ENCODE measurements at regions not wholly inside any gene's neighbourhood (a gene's known extent, or its start where the extent isn't known, plus 50 kb on each side); places are given as distances from the start of the nearest gene placed in this dataset.

- H3K27ac ChIP-seq (ENCODE audit: low read depth in 1 of 2, low read length in 1 of 2), result no peak overlapping the region
- H3K36me3 ChIP-seq (ENCODE audit: control insufficient read depth in 2 of 2, insufficient read depth in 2 of 2, low read length in 1 of 2), result no peaks in the 10 kb centered on the region
- no peaks in the 10 kb centered on the region for H3K27me3 ChIP-seq (ENCODE audit: control insufficient read depth in 2 of 2, insufficient read depth in 1 of 2, low read length in 1 of 2)
- no peak for DNase-seq (ENCODE audit: low read depth in 6 of 9, low spot score in 9 of 9)
- H3K4me1 ChIP-seq (ENCODE audit: control insufficient read depth in 2 of 2, insufficient read depth in 2 of 2, low read length in 2 of 2), result no peaks in the 10 kb centered on the region
- 95% methylated on average over 2 of the region's 2 CpGs for WGBS
- no peaks in the 10 kb centered on the region for H3K9me3 ChIP-seq (ENCODE audit: control insufficient read depth in 2 of 2, insufficient read depth in 1 of 2, low read length in 1 of 2)
- H3K4me3 ChIP-seq (ENCODE audit: low read length in 2 of 2), result no peak overlapping the region
Observed at GRCh38 chr2:220175967-220176366, 548.5 kb downstream of the SLC4A3 start.

- Histone ChIP-seq H3K27ac (ENCODE audit: low read depth in 1 of 2, low read length in 1 of 2) (no peak overlapping the region), H3K9me3 (ENCODE audit: control insufficient read depth in 2 of 2, insufficient read depth in 1 of 2, low read length in 1 of 2) (no peaks in the 10 kb centered on the region), H3K27me3 (ENCODE audit: control insufficient read depth in 2 of 2, insufficient read depth in 1 of 2, low read length in 1 of 2) (no peaks in the 10 kb centered on the region), H3K4me1 (ENCODE audit: control insufficient read depth in 2 of 2, insufficient read depth in 2 of 2, low read length in 2 of 2) (no peaks in the 10 kb centered on the region), H3K36me3 (ENCODE audit: control insufficient read depth in 2 of 2, insufficient read depth in 2 of 2, low read length in 1 of 2) (no peaks in the 10 kb centered on the region), H3K4me3 (ENCODE audit: low read length in 2 of 2) (no peak overlapping the region)
- DNase-seq (ENCODE audit: low read depth in 6 of 9, low spot score in 9 of 9), result no peak
- 91% methylated on average over 6 of the region's 6 CpGs for whole genome bisulfite sequencing
Observed at GRCh38 chr2:220178991-220179695, 551.7 kb downstream of the SLC4A3 start.

- no peaks in the 10 kb centered on the region for H3K36me3 ChIP-seq (ENCODE audit: control insufficient read depth in 2 of 2, insufficient read depth in 2 of 2, low read length in 1 of 2)
- H3K4me1 ChIP-seq (ENCODE audit: control insufficient read depth in 2 of 2, insufficient read depth in 2 of 2, low read length in 2 of 2), result no peaks in the 10 kb centered on the region
- H3K27ac ChIP-seq (ENCODE audit: low read depth in 1 of 2, low read length in 1 of 2), result no peak overlapping the region
- no peak for DNase-seq (ENCODE audit: low read depth in 6 of 9, low spot score in 9 of 9)
- H3K4me3 ChIP-seq (ENCODE audit: low read length in 2 of 2), result no peak overlapping the region
- H3K27me3 ChIP-seq (ENCODE audit: control insufficient read depth in 2 of 2, insufficient read depth in 1 of 2, low read length in 1 of 2), result no peaks in the 10 kb centered on the region
- no peaks in the 10 kb centered on the region for H3K9me3 ChIP-seq (ENCODE audit: control insufficient read depth in 2 of 2, insufficient read depth in 1 of 2, low read length in 1 of 2)
- 100% methylated on average over 1 of the region's 1 CpG for WGBS
Observed at GRCh38 chr2:220181165-220181564, 553.7 kb downstream of the SLC4A3 start.

GRCh38 chr2:220182790-220183189 is 555.4 kb downstream of the SLC4A3 start:
- Histone ChIP-seq H3K9me3 (ENCODE audit: control insufficient read depth in 2 of 2, insufficient read depth in 1 of 2, low read length in 1 of 2) (no peaks in the 10 kb centered on the region), H3K4me3 (ENCODE audit: low read length in 2 of 2) (no peak overlapping the region), H3K27me3 (ENCODE audit: control insufficient read depth in 2 of 2, insufficient read depth in 1 of 2, low read length in 1 of 2) (no peaks in the 10 kb centered on the region), H3K4me1 (ENCODE audit: control insufficient read depth in 2 of 2, insufficient read depth in 2 of 2, low read length in 2 of 2) (no peaks in the 10 kb centered on the region), H3K36me3 (ENCODE audit: control insufficient read depth in 2 of 2, insufficient read depth in 2 of 2, low read length in 1 of 2) (no peaks in the 10 kb centered on the region), H3K27ac (ENCODE audit: low read depth in 1 of 2, low read length in 1 of 2) (no peak overlapping the region)
- WGBS, result 96% methylated on average over 3 of the region's 3 CpGs
- no peak for DNase-seq (ENCODE audit: low read depth in 6 of 9, low spot score in 9 of 9)

DNA sequence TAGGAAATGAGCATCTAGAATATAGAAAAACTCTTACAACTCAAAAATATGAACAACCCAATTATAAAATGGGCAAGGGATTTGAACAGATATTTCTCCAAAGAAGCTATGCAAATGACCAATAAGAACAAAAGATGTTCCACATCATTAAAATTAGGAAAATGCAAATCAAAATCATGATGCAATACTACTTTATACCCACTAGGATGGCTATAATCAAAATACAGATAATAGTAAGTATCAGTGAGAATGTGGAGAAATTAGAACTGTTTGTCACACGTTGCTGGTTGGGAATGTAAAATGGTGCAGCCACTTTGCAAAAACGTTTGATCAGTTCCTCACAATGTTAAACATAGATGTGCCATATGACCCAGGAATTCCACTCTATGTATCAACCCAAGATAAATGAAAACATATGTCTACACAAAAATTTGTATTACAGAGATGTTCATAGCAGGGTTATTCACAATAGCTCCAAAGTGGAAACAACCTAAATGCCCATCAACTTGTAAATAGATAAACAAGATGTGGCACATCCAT is 558.4 kb downstream of the SLC4A3 start:
- no peaks in the 10 kb centered on the region for H3K4me1 ChIP-seq (ENCODE audit: control insufficient read depth in 2 of 2, insufficient read depth in 2 of 2, low read length in 2 of 2)
- H3K9me3 ChIP-seq (ENCODE audit: control insufficient read depth in 2 of 2, insufficient read depth in 1 of 2, low read length in 1 of 2), result peaks cover 0 to 4% of the 10 kb centered on the region in 2 donors
- H3K27ac ChIP-seq (ENCODE audit: low read depth in 1 of 2, low read length in 1 of 2), result no peak overlapping the region
- no peaks in the 10 kb centered on the region for H3K36me3 ChIP-seq (ENCODE audit: control insufficient read depth in 2 of 2, insufficient read depth in 2 of 2, low read length in 1 of 2)
- no peak for DNase-seq (ENCODE audit: low read depth in 6 of 9, low spot score in 9 of 9)
- 82% methylated on average over 2 of the region's 2 CpGs for WGBS
- no peaks in the 10 kb centered on the region for H3K27me3 ChIP-seq (ENCODE audit: control insufficient read depth in 2 of 2, insufficient read depth in 1 of 2, low read length in 1 of 2)
- H3K4me3 ChIP-seq (ENCODE audit: low read length in 2 of 2), result no peak overlapping the region

DNA sequence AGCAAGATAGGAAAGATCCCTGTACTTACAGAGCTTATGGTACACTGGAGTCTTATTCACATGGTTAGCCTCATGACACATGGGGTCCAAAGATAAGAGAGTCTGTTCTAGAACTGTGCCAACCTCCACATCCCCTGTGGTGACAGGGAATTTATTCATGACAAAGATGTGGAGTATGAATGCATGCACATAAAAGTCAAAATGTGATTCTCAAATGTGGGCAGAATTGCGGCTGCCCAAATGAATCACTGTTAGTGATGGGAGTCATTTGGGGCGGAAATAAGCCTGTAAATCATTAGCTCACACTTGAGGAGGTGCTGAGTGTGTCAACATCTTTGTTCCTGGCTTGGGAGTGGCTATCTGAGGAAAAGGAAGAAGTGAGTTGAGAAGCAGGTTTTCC is 560.6 kb downstream of the SLC4A3 start:
- Histone ChIP-seq H3K4me1 (ENCODE audit: control insufficient read depth in 2 of 2, insufficient read depth in 2 of 2, low read length in 2 of 2) (no peaks in the 10 kb centered on the region), H3K27ac (ENCODE audit: low read depth in 1 of 2, low read length in 1 of 2) (no peak overlapping the region), H3K27me3 (ENCODE audit: control insufficient read depth in 2 of 2, insufficient read depth in 1 of 2, low read length in 1 of 2) (no peaks in the 10 kb centered on the region), H3K36me3 (ENCODE audit: control insufficient read depth in 2 of 2, insufficient read depth in 2 of 2, low read length in 1 of 2) (no peaks in the 10 kb centered on the region), H3K9me3 (ENCODE audit: control insufficient read depth in 2 of 2, insufficient read depth in 1 of 2, low read length in 1 of 2) (peaks cover 0 to 18% of the 10 kb centered on the region in 2 donors), H3K4me3 (ENCODE audit: low read length in 2 of 2) (no peak overlapping the region)
- 88% methylated on average over 2 of the region's 2 CpGs for WGBS
- DNase-seq (ENCODE audit: low read depth in 6 of 9, low spot score in 9 of 9), result no peak

- no peaks in the 10 kb centered on the region for H3K27me3 ChIP-seq (ENCODE audit: control insufficient read depth in 2 of 2, insufficient read depth in 1 of 2, low read length in 1 of 2)
- no peaks in the 10 kb centered on the region for H3K36me3 ChIP-seq (ENCODE audit: control insufficient read depth in 2 of 2, insufficient read depth in 2 of 2, low read length in 1 of 2)
- H3K27ac ChIP-seq (ENCODE audit: low read depth in 1 of 2, low read length in 1 of 2), result no peak overlapping the region
- WGBS, result 0% methylated on average over 1 of the region's 1 CpG
- peaks cover 0 to 23% of the 10 kb centered on the region in 2 donors for H3K9me3 ChIP-seq (ENCODE audit: control insufficient read depth in 2 of 2, insufficient read depth in 1 of 2, low read length in 1 of 2)
- no peaks in the 10 kb centered on the region for H3K4me1 ChIP-seq (ENCODE audit: control insufficient read depth in 2 of 2, insufficient read depth in 2 of 2, low read length in 2 of 2)
- no peak overlapping the region for H3K4me3 ChIP-seq (ENCODE audit: low read length in 2 of 2)
- no peak for DNase-seq (ENCODE audit: low read depth in 6 of 9, low spot score in 9 of 9)
Observed at GRCh38 chr2:220191031-220191430, 563.6 kb downstream of the SLC4A3 start.

DNA sequence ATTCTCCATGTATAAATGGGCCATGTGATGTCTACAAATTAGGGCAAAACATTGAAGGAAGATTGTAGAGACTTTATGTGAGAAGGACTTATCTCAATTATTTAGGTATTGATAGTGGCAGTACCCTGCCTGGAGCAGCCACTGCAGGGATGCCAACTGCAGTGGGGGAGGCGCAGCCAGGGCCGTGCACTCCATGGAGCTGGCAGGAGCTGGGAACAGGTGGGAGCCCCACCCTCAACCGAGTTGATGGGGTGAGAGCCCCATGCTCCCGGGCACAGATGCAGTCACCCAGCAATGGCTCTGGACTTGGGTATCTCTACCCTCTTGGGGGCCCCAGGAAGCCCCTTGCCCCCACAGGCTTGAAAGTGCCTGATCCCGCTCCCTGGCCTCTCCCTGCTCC is 564.3 kb downstream of the SLC4A3 start:
- Histone ChIP-seq H3K27me3 (ENCODE audit: control insufficient read depth in 2 of 2, insufficient read depth in 1 of 2, low read length in 1 of 2) (no peaks in the 10 kb centered on the region), H3K4me1 (ENCODE audit: control insufficient read depth in 2 of 2, insufficient read depth in 2 of 2, low read length in 2 of 2) (no peaks in the 10 kb centered on the region), H3K9me3 (ENCODE audit: control insufficient read depth in 2 of 2, insufficient read depth in 1 of 2, low read length in 1 of 2) (peaks cover 0 to 23% of the 10 kb centered on the region in 2 donors), H3K4me3 (ENCODE audit: low read length in 2 of 2) (no peak overlapping the region), H3K36me3 (ENCODE audit: control insufficient read depth in 2 of 2, insufficient read depth in 2 of 2, low read length in 1 of 2) (no peaks in the 10 kb centered on the region), H3K27ac (ENCODE audit: low read depth in 1 of 2, low read length in 1 of 2) (no peak overlapping the region)
- 95% methylated on average over 5 of the region's 5 CpGs for WGBS
- no peak for DNase-seq (ENCODE audit: low read depth in 6 of 9, low spot score in 9 of 9)

DNA sequence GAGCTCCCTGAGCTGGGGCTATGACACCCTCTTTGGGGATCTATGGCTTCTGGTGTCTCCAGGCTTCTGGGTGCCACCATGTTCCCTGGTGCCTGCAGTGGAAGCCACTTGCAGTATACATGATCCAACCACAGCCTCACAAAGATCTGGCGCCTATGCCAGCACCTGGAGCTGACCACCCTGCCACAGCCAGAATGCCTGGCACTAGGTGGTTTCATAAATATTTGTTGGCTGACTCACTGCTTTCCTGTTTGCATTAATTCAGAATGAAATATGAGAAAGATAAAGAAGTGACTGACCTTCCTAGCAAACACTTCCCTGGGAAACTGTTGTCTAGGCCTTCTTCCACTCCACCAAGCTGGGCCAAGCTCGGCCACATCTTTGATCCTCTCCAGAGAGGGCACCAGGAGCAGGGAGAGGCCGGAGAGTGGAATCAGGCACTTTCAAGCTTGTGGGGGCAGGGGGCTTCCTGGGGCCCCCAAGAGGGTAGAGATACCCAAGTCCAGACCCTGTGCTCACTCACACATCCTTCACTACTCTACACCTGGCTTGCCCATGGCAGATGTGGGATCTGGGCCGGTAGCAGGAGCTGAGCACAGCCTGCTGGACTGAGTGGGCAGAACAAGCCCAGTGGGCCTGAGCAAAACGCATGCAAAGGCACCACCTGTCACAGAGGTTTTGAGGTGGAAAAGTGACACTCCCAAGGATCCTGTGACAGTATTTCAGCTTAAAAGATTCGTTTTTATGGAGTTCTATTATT is 565.7 kb downstream of the SLC4A3 start:
- H3K27ac ChIP-seq (ENCODE audit: low read depth in 1 of 2, low read length in 1 of 2), result no peak overlapping the region
- peaks cover 0 to 23% of the 10 kb centered on the region in 2 donors for H3K9me3 ChIP-seq (ENCODE audit: control insufficient read depth in 2 of 2, insufficient read depth in 1 of 2, low read length in 1 of 2)
- H3K36me3 ChIP-seq (ENCODE audit: control insufficient read depth in 2 of 2, insufficient read depth in 2 of 2, low read length in 1 of 2), result no peaks in the 10 kb centered on the region
- no peaks in the 10 kb centered on the region for H3K4me1 ChIP-seq (ENCODE audit: control insufficient read depth in 2 of 2, insufficient read depth in 2 of 2, low read length in 2 of 2)
- no peak overlapping the region for H3K4me3 ChIP-seq (ENCODE audit: low read length in 2 of 2)
- H3K27me3 ChIP-seq (ENCODE audit: control insufficient read depth in 2 of 2, insufficient read depth in 1 of 2, low read length in 1 of 2), result no peaks in the 10 kb centered on the region
- DNase-seq (ENCODE audit: low read depth in 6 of 9, low spot score in 9 of 9), result no peak
- WGBS, result 89% methylated on average over 6 of the region's 6 CpGs
